Keratinocyte (primary cell): ENCODE measurements at regions not wholly inside any gene's neighbourhood (a gene's known extent, or its start where the extent isn't known, plus 50 kb on each side); places are given as distances from the start of the nearest gene placed in this dataset.

ENCODE experiments used
- DNase-seq: peaks from one replicate; pipeline ENCODE4 v3.0.0-alpha.2; 2011; ENCODE audit warnings: low read depth, missing footprints, low spot score
- FAIRE-seq: peaks from 2 replicates; lab custom pipeline; 2011; peaks lifted over from hg19 to GRCh38; lab: Jason Lieb, UNC
- H2AFZ ChIP-seq: 2 replicates; pipeline ENCODE4 v1.6.0; 2012; ENCODE audit warnings: low read length, control low read depth, inconsistent platforms; ENCODE audit not compliant: control insufficient read depth
- H3K27ac ChIP-seq: 2 replicates; pipeline ENCODE4 v1.5.1; 2011; ENCODE audit warnings: low read length; ENCODE audit not compliant: control insufficient read depth, insufficient read depth
- H3K27me3 ChIP-seq: 3 replicates; pipeline ENCODE4 v1.6.0; 2011; ENCODE audit warnings: low read length; ENCODE audit not compliant: control insufficient read depth, insufficient read depth; ENCODE audit errors: extremely low read depth
- H3K36me3 ChIP-seq, 2 experiments: 2 replicates in 1 of 2; 3 replicates in 1 of 2; pipeline ENCODE4 v1.5.1; 2011; ENCODE audit warnings: low read length in 2 of 2, mild to moderate bottlenecking in 1 of 2; ENCODE audit not compliant: control insufficient read depth in 2 of 2, insufficient read depth in 2 of 2; ENCODE audit errors: extremely low read depth in 1 of 2
- H3K4me1 ChIP-seq: 3 replicates; pipeline ENCODE4 v1.5.1; 2011; ENCODE audit warnings: low read length; ENCODE audit not compliant: control insufficient read depth, insufficient read depth; ENCODE audit errors: extremely low read depth
- H3K4me2 ChIP-seq: 3 replicates; pipeline ENCODE4 v1.6.0; 2011; ENCODE audit warnings: low read depth, low read length; ENCODE audit not compliant: control insufficient read depth, insufficient read depth; ENCODE audit errors: extremely low read depth
- H3K4me3 ChIP-seq, 3 experiments: fragments of 200-600 bp in 1 of 3; sonication (generic) in 1 of 3; 2 replicates in 2 of 3; 3 replicates in 1 of 3; pipeline ENCODE4 v1.5.1; 2011 to 2016; ENCODE audit warnings: low read length in 3 of 3, mild to moderate bottlenecking in 3 of 3, control low read depth in 2 of 3, inconsistent platforms in 1 of 3, low read depth in 1 of 3, mixed read lengths in 1 of 3, mixed run types in 1 of 3, moderate library complexity in 1 of 3; ENCODE audit not compliant: control insufficient read depth in 2 of 3, insufficient read depth in 2 of 3; ENCODE audit errors: extremely low read depth in 1 of 3
- H3K79me2 ChIP-seq: 2 replicates; pipeline ENCODE4 v1.6.0; 2012; ENCODE audit warnings: low read length; ENCODE audit not compliant: control insufficient read depth, insufficient read depth
- H3K9ac ChIP-seq: 3 replicates; pipeline ENCODE4 v1.6.0; 2011; ENCODE audit warnings: low read length; ENCODE audit not compliant: control insufficient read depth, insufficient read depth; ENCODE audit errors: extremely low read depth
- H3K9me1 ChIP-seq: 3 replicates; pipeline ENCODE4 v1.6.0; 2011; ENCODE audit warnings: low read length; ENCODE audit not compliant: control insufficient read depth, insufficient read depth; ENCODE audit errors: extremely low read depth
- H3K9me3 ChIP-seq: 2 replicates; pipeline ENCODE4 v1.5.1; 2012; ENCODE audit warnings: low read depth, low read length; ENCODE audit not compliant: control insufficient read depth
- H4K20me1 ChIP-seq: 3 replicates; pipeline ENCODE4 v1.6.0; 2011; ENCODE audit warnings: low read length; ENCODE audit not compliant: control insufficient read depth, insufficient read depth; ENCODE audit errors: extremely low read depth
- EZH2 ChIP-seq: IDR thresholded peaks from one replicate; pipeline ENCODE4 v1.6.1; 2012; ENCODE audit warnings: inconsistent platforms, mild to moderate bottlenecking, low read length, moderate library complexity
- dilution Hi-C: fragments of 300-500 bp; cut with MboI; formaldehyde crosslinking; loops from one replicate; pipeline ENCODE4 v1.7.0; 2020; ENCODE audit warnings: low sequenced_read_pairs; ENCODE audit not compliant: extremely low pct_ligation_motif_present
- TF ChIP-seq, protein P1 (sequence below), 3 experiments: IDR thresholded peaks in 1 of 3; conservative IDR thresholded peaks in 1 of 3; optimal IDR thresholded peaks in 1 of 3; 2 replicates in 2 of 3; 3 replicates in 1 of 3; pipeline versions ENCODE3 to v1.5.1; 2011; ENCODE audit warnings: low read length in 3 of 3, mild to moderate bottlenecking in 3 of 3, moderate library complexity in 2 of 3, control low read depth in 1 of 3, inconsistent platforms in 1 of 3; ENCODE audit not compliant: insufficient read depth in 2 of 3; ENCODE audit errors: extremely low read depth in 1 of 3

DNA sequence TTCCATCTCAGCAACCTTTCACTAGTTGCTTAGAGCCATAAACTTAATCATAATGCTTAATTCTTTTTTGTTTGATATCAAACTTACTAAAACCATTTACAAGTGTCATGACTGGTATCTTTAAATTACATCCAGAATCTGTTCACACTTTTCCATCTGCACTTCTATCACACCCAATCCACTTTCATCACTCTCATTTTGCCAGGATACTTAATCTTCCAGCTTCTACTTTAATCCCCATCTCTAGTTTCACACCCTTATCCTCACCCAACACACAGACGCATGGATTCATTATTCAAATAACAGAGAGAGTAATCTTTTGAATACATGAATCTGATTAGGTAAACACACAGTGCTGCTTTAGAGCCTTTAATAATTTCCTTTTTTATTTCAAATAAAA lies 828.4 kb downstream of the HACE1 start:
- FAIRE-seq = no peak
- Histone ChIP-seq H3K9ac (no peak overlapping the region), H3K27me3 (no peaks in the 10 kb centered on the region), H3K9me3 (no peaks in the 10 kb centered on the region), H3K4me3 (no peak overlapping the region), H4K20me1 (no peaks in the 10 kb centered on the region), H2AFZ (no peak overlapping the region), H3K4me1 (no peaks in the 10 kb centered on the region), H3K4me2 (no peak overlapping the region), H3K9me1 (no peaks in the 10 kb centered on the region), H3K36me3 (no peaks in the 10 kb centered on the region), H3K79me2 (no peaks in the 10 kb centered on the region), H3K27ac (no peak overlapping the region)
- dilution Hi-C loops = no loop called here
- no peak for DNase-seq
- TF ChIP-seq EZH2 = no peak
- TF ChIP-seq, protein P1, sequence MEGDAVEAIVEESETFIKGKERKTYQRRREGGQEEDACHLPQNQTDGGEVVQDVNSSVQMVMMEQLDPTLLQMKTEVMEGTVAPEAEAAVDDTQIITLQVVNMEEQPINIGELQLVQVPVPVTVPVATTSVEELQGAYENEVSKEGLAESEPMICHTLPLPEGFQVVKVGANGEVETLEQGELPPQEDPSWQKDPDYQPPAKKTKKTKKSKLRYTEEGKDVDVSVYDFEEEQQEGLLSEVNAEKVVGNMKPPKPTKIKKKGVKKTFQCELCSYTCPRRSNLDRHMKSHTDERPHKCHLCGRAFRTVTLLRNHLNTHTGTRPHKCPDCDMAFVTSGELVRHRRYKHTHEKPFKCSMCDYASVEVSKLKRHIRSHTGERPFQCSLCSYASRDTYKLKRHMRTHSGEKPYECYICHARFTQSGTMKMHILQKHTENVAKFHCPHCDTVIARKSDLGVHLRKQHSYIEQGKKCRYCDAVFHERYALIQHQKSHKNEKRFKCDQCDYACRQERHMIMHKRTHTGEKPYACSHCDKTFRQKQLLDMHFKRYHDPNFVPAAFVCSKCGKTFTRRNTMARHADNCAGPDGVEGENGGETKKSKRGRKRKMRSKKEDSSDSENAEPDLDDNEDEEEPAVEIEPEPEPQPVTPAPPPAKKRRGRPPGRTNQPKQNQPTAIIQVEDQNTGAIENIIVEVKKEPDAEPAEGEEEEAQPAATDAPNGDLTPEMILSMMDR (optimal IDR thresholded peaks at IDR 0.05 in 1 of 3, IDR thresholded peaks at IDR 0.05 in 1 of 3, conservative IDR thresholded peaks at IDR 0.05 in 1 of 3; ENCODE audit: extremely low read depth in 1 of 3, insufficient read depth in 2 of 3, low read length in 3 of 3) = no peak

DNA sequence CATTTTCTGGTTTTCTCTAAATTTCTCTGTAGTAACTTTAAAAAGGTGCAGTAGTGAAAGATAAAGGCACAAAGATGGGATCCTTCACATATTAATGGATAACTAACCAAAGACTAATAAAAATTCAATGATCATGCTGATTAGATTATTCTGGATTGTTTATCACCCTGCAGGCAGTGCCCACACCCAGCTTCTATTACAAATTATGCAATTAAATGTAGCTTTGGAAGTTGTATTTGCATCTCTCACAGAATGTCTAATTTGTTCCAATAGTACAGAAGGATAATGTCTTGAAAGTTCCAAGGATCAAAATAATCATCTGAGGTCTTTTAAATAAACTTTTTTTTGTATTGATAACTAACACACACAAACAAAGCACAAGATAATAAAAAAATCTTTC lies 837.6 kb downstream of the HACE1 start:
- Histone ChIP-seq H3K4me1 (no peaks in the 10 kb centered on the region), H3K36me3 (no peaks in the 10 kb centered on the region), H3K27ac (no peak overlapping the region), H3K9ac (no peak overlapping the region), H3K27me3 (no peaks in the 10 kb centered on the region), H3K4me2 (no peak overlapping the region), H2AFZ (no peak overlapping the region), H3K9me1 (no peaks in the 10 kb centered on the region), H3K4me3 (no peak overlapping the region), H4K20me1 (no peaks in the 10 kb centered on the region), H3K9me3 (no peaks in the 10 kb centered on the region), H3K79me2 (no peaks in the 10 kb centered on the region)
- DNase-seq (no peak), FAIRE-seq (no peak)
- dilution Hi-C loops = no loop called here
- TF ChIP-seq EZH2 = no peak
- TF ChIP-seq, protein P1 (optimal IDR thresholded peaks at IDR 0.05 in 1 of 3, IDR thresholded peaks at IDR 0.05 in 1 of 3, conservative IDR thresholded peaks at IDR 0.05 in 1 of 3; ENCODE audit: extremely low read depth in 1 of 3, insufficient read depth in 2 of 3, low read length in 3 of 3) = no peak
